ENCODE measurements at regions not wholly inside any gene's neighbourhood (a gene's known extent, or its start where the extent isn't known, plus 50 kb on each side); places are given as distances from the start of the nearest gene placed in this dataset.

GRCh38 chr2:144834363-144834762, 314.4 kb upstream of the ZEB2 start:
- TF ChIP-seq SIN3A (IDR thresholded peaks at IDR 0.05; ENCODE audit: borderline replicate concordance, insufficient read depth, low read depth, low read length) (no peak), POLR2AphosphoS5 (IDR thresholded peaks at IDR 0.05; ENCODE audit: low read depth, low read length) (no peak), TCF7L2 (IDR thresholded peaks at IDR 0.05; ENCODE audit: low read depth, low read length) (no peak), REST (IDR thresholded peaks at IDR 0.05; ENCODE audit: insufficient read depth in 1 of 2, low read depth in 2 of 2, low read length in 1 of 2) (no peak)
- TF ChIP-seq, protein P1, sequence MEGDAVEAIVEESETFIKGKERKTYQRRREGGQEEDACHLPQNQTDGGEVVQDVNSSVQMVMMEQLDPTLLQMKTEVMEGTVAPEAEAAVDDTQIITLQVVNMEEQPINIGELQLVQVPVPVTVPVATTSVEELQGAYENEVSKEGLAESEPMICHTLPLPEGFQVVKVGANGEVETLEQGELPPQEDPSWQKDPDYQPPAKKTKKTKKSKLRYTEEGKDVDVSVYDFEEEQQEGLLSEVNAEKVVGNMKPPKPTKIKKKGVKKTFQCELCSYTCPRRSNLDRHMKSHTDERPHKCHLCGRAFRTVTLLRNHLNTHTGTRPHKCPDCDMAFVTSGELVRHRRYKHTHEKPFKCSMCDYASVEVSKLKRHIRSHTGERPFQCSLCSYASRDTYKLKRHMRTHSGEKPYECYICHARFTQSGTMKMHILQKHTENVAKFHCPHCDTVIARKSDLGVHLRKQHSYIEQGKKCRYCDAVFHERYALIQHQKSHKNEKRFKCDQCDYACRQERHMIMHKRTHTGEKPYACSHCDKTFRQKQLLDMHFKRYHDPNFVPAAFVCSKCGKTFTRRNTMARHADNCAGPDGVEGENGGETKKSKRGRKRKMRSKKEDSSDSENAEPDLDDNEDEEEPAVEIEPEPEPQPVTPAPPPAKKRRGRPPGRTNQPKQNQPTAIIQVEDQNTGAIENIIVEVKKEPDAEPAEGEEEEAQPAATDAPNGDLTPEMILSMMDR (IDR thresholded peaks at IDR 0.05), result no peak
- H3K4me1 ChIP-seq (ENCODE audit: control insufficient read depth, insufficient read depth, low read length), result no peaks in the 10 kb centered on the region
- H3K27ac ChIP-seq (ENCODE audit: low read length), result no peak overlapping the region
- H3K36me3 ChIP-seq (ENCODE audit: control insufficient read depth, insufficient read depth, low read length), result no peaks in the 10 kb centered on the region
- no peak for ATAC-seq
- H3K4me3 ChIP-seq (ENCODE audit: low read depth in 2 of 2, low read length in 2 of 2), result no peak overlapping the region
- intact Hi-C loops (cut with micrococcal nuclease; ENCODE audit: unreplicated experiment), result no loop called here
- no peaks in the 10 kb centered on the region for H3K27me3 ChIP-seq (ENCODE audit: control insufficient read depth, insufficient read depth, low read length)
- no peaks in the 10 kb centered on the region for H3K9me3 ChIP-seq (ENCODE audit: control insufficient read depth, insufficient read depth, low read depth, low read length)
- CTCF ChIA-PET, result no interaction called here
- POLR2A ChIA-PET, result no interaction called here
- no peak for DNase-seq (ENCODE audit: low read depth, low spot score)
- in situ Hi-C loops (cut with HindIII; ENCODE audit: low pct_unique_long_range_greater_than_20kb, low sequenced_read_pairs), result no loop called here
- no TSS peak for BruUV-seq (replicated peaks)

- in situ Hi-C loops (cut with HindIII; ENCODE audit: low pct_unique_long_range_greater_than_20kb, low sequenced_read_pairs), result no loop called here
- BruUV-seq (replicated peaks), result no TSS peak
- no peak for DNase-seq (ENCODE audit: low read depth, low spot score)
- Histone ChIP-seq H3K36me3 (ENCODE audit: control insufficient read depth, insufficient read depth, low read length) (no peaks in the 10 kb centered on the region), H3K4me1 (ENCODE audit: control insufficient read depth, insufficient read depth, low read length) (no peaks in the 10 kb centered on the region), H3K27me3 (ENCODE audit: control insufficient read depth, insufficient read depth, low read length) (no peaks in the 10 kb centered on the region), H3K9me3 (ENCODE audit: control insufficient read depth, insufficient read depth, low read depth, low read length) (no peaks in the 10 kb centered on the region), H3K27ac (ENCODE audit: low read length) (no peak overlapping the region), H3K4me3 (ENCODE audit: low read depth in 2 of 2, low read length in 2 of 2) (no peak overlapping the region)
- ChIA-PET CTCF (no interaction called here), POLR2A (no interaction called here)
- TF ChIP-seq TCF7L2 (IDR thresholded peaks at IDR 0.05; ENCODE audit: low read depth, low read length), result no peak
- no peak for TF ChIP-seq POLR2AphosphoS5 (IDR thresholded peaks at IDR 0.05; ENCODE audit: low read depth, low read length)
- TF ChIP-seq, protein P1 (IDR thresholded peaks at IDR 0.05), result no peak
- no peak for TF ChIP-seq SIN3A (IDR thresholded peaks at IDR 0.05; ENCODE audit: borderline replicate concordance, insufficient read depth, low read depth, low read length)
- no peak for ATAC-seq
- intact Hi-C loops (cut with micrococcal nuclease; ENCODE audit: unreplicated experiment), result no loop called here
Observed at GRCh38 chr2:144833075-144833637, 313.2 kb upstream of the ZEB2 start.
